GM23338 (cell line): ENCODE measurements at regions not wholly inside any gene's neighbourhood (a gene's known extent, or its start where the extent isn't known, plus 50 kb on each side); places are given as distances from the start of the nearest gene placed in this dataset.

Source experiments
- CREB1 ChIP-seq: fragments of 250-450 bp; sonication (Bioruptor Pico); IDR thresholded peaks from 2 replicates; pipeline ENCODE4 v1.5.0; 2020; ENCODE audit warnings: low read depth, mild to moderate bottlenecking, moderate library complexity
- EZH2 ChIP-seq: fragments of 200-600 bp; sonication (generic); IDR thresholded peaks from one replicate; pipeline ENCODE4 v1.8.0; 2017; ENCODE audit warnings: antibody characterized with exemption, mild to moderate bottlenecking, low read depth; ENCODE audit not compliant: unreplicated experiment
- EZH2phosphoT487 ChIP-seq: fragments of 200-600 bp; sonication (generic); IDR thresholded peaks from one replicate; pipeline ENCODE4 v1.8.1; 2018; ENCODE audit warnings: antibody characterized with exemption; ENCODE audit not compliant: unreplicated experiment
- JUNB ChIP-seq: IDR thresholded peaks from one replicate; pipeline ENCODE4 v1.6.1; 2016; ENCODE audit warnings: antibody characterized with exemption; ENCODE audit not compliant: unreplicated experiment
- NANOG ChIP-seq: IDR thresholded peaks from 2 replicates; pipeline ENCODE4 v1.6.1; 2016; ENCODE audit warnings: antibody characterized with exemption, borderline replicate concordance
- POLR2AphosphoS5 ChIP-seq: IDR thresholded peaks from 2 replicates; pipeline ENCODE4 v1.6.1; 2016; ENCODE audit warnings: antibody characterized with exemption, low read depth
- STAT1 ChIP-seq: IDR thresholded peaks from one replicate; pipeline ENCODE4 v1.6.1; 2016; ENCODE audit warnings: antibody characterized with exemption; ENCODE audit not compliant: unreplicated experiment
- ZNF114 ChIP-seq: fragments of 250-450 bp; sonication (Bioruptor Pico); IDR thresholded peaks from 2 replicates; pipeline ENCODE4 v1.5.0; 2020; ENCODE audit warnings: mild to moderate bottlenecking, moderate library complexity
- ZNF331 ChIP-seq: fragments of 250-450 bp; sonication (Bioruptor Pico); IDR thresholded peaks from 2 replicates; pipeline ENCODE4 v1.5.0; 2020; ENCODE audit warnings: low read depth, mild to moderate bottlenecking, moderate library complexity
- TF ChIP-seq, protein P1 (sequence below), 2 experiments: fragments of 200-600 bp in 1 of 2; sonication (generic) in 1 of 2; conservative IDR thresholded peaks; 2 replicates each; pipeline versions ENCODE4 v1.5.1 to v1.6.1; 2016 to 2017; ENCODE audit warnings: antibody characterized with exemption in 2 of 2, low read depth in 2 of 2, mild to moderate bottlenecking in 2 of 2, moderate library complexity in 1 of 2
- TF ChIP-seq, protein P2 (sequence below): fragments of 250-450 bp; sonication (Bioruptor Pico); IDR thresholded peaks from 2 replicates; pipeline ENCODE4 v1.5.0; 2020; ENCODE audit warnings: mild to moderate bottlenecking, moderate library complexity
- TF ChIP-seq, protein P3 (sequence below): IDR thresholded peaks from one replicate; pipeline ENCODE4 v1.6.1; 2018; ENCODE audit warnings: antibody characterized with exemption; ENCODE audit not compliant: unreplicated experiment

DNA sequence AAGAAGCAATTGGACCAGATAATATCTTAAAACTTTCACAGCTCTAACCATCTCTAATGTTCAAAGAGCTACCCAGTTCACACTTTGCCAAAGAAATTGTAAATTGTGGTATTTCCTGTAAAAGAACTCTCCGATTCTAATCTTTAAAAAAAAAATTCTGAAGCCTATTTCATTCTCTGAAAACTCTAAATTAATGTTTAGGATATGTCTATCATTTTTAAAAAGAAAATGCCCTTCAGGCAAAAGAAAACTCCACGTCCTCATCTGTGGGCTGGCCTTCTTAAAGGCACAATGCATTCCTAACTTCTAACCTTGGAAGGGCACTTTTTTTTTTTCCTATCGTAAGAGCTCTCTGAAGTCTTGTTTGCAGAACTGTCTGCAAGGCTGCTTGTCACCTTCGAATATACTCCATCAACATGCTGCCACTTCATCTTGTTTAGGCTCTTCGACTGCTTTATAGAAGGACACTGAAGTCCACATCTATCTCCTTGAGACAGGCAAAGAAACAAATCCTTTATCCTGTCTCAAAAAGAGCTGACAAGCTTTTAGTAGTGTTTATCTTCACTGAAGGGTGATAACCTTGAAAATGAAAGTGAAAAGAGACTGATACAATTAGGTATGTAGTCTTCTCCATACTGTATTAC lies 124.3 kb upstream of the SLC39A10 start:
- TF ChIP-seq, protein P1, sequence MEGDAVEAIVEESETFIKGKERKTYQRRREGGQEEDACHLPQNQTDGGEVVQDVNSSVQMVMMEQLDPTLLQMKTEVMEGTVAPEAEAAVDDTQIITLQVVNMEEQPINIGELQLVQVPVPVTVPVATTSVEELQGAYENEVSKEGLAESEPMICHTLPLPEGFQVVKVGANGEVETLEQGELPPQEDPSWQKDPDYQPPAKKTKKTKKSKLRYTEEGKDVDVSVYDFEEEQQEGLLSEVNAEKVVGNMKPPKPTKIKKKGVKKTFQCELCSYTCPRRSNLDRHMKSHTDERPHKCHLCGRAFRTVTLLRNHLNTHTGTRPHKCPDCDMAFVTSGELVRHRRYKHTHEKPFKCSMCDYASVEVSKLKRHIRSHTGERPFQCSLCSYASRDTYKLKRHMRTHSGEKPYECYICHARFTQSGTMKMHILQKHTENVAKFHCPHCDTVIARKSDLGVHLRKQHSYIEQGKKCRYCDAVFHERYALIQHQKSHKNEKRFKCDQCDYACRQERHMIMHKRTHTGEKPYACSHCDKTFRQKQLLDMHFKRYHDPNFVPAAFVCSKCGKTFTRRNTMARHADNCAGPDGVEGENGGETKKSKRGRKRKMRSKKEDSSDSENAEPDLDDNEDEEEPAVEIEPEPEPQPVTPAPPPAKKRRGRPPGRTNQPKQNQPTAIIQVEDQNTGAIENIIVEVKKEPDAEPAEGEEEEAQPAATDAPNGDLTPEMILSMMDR (conservative IDR thresholded peaks at IDR 0.05; ENCODE audit: low read depth in 2 of 2) = no peak
- TF ChIP-seq EZH2 = no peak
- TF ChIP-seq ZNF114 = no peak
- TF ChIP-seq, protein P2, sequence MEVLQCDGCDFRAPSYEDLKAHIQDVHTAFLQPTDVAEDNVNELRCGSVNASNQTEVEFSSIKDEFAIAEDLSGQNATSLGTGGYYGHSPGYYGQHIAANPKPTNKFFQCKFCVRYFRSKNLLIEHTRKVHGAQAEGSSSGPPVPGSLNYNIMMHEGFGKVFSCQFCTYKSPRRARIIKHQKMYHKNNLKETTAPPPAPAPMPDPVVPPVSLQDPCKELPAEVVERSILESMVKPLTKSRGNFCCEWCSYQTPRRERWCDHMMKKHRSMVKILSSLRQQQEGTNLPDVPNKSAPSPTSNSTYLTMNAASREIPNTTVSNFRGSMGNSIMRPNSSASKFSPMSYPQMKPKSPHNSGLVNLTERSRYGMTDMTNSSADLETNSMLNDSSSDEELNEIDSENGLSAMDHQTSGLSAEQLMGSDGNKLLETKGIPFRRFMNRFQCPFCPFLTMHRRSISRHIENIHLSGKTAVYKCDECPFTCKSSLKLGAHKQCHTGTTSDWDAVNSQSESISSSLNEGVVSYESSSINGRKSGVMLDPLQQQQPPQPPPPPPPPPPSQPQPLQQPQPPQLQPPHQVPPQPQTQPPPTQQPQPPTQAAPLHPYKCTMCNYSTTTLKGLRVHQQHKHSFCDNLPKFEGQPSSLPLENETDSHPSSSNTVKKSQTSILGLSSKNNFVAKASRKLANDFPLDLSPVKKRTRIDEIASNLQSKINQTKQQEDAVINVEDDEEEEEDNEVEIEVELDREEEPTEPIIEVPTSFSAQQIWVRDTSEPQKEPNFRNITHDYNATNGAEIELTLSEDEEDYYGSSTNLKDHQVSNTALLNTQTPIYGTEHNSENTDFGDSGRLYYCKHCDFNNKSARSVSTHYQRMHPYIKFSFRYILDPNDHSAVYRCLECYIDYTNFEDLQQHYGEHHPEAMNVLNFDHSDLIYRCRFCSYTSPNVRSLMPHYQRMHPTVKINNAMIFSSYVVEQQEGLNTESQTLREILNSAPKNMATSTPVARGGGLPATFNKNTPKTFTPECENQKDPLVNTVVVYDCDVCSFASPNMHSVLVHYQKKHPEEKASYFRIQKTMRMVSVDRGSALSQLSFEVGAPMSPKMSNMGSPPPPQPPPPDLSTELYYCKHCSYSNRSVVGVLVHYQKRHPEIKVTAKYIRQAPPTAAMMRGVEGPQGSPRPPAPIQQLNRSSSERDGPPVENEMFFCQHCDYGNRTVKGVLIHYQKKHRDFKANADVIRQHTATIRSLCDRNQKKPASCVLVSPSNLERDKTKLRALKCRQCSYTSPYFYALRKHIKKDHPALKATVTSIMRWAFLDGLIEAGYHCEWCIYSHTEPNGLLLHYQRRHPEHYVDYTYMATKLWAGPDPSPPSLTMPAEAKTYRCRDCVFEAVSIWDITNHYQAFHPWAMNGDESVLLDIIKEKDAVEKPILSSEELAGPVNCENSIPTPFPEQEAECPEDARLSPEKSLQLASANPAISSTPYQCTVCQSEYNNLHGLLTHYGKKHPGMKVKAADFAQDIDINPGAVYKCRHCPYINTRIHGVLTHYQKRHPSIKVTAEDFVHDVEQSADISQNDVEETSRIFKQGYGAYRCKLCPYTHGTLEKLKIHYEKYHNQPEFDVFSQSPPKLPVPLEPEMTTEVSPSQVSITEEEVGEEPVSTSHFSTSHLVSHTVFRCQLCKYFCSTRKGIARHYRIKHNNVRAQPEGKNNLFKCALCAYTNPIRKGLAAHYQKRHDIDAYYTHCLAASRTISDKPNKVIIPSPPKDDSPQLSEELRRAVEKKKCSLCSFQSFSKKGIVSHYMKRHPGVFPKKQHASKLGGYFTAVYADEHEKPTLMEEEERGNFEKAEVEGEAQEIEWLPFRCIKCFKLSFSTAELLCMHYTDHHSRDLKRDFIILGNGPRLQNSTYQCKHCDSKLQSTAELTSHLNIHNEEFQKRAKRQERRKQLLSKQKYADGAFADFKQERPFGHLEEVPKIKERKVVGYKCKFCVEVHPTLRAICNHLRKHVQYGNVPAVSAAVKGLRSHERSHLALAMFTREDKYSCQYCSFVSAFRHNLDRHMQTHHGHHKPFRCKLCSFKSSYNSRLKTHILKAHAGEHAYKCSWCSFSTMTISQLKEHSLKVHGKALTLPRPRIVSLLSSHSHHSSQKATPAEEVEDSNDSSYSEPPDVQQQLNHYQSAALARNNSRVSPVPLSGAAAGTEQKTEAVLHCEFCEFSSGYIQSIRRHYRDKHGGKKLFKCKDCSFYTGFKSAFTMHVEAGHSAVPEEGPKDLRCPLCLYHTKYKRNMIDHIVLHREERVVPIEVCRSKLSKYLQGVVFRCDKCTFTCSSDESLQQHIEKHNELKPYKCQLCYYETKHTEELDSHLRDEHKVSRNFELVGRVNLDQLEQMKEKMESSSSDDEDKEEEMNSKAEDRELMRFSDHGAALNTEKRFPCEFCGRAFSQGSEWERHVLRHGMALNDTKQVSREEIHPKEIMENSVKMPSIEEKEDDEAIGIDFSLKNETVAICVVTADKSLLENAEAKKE (CRISPR knock-in tag) = no peak
- no peak for TF ChIP-seq EZH2phosphoT487
- no peak for TF ChIP-seq POLR2AphosphoS5
- TF ChIP-seq, protein P3, sequence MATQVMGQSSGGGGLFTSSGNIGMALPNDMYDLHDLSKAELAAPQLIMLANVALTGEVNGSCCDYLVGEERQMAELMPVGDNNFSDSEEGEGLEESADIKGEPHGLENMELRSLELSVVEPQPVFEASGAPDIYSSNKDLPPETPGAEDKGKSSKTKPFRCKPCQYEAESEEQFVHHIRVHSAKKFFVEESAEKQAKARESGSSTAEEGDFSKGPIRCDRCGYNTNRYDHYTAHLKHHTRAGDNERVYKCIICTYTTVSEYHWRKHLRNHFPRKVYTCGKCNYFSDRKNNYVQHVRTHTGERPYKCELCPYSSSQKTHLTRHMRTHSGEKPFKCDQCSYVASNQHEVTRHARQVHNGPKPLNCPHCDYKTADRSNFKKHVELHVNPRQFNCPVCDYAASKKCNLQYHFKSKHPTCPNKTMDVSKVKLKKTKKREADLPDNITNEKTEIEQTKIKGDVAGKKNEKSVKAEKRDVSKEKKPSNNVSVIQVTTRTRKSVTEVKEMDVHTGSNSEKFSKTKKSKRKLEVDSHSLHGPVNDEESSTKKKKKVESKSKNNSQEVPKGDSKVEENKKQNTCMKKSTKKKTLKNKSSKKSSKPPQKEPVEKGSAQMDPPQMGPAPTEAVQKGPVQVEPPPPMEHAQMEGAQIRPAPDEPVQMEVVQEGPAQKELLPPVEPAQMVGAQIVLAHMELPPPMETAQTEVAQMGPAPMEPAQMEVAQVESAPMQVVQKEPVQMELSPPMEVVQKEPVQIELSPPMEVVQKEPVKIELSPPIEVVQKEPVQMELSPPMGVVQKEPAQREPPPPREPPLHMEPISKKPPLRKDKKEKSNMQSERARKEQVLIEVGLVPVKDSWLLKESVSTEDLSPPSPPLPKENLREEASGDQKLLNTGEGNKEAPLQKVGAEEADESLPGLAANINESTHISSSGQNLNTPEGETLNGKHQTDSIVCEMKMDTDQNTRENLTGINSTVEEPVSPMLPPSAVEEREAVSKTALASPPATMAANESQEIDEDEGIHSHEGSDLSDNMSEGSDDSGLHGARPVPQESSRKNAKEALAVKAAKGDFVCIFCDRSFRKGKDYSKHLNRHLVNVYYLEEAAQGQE = no peak
- no peak for TF ChIP-seq STAT1
- no peak for TF ChIP-seq JUNB
- no peak for TF ChIP-seq CREB1 (CRISPR knock-in tag)
- no peak for TF ChIP-seq ZNF331 (CRISPR knock-in tag)
- no peak for TF ChIP-seq NANOG
